Trophoblast cell (in vitro differentiated cells and primary cell): ENCODE measurements at regions not wholly inside any gene's neighbourhood (a gene's known extent, or its start where the extent isn't known, plus 50 kb on each side); places are given as distances from the start of the nearest gene placed in this dataset.
A peak's percentile ranks its signal among the peaks of the same experiment; 100 is the strongest.

Experiments
- DNase-seq, 2 donors: peaks; one replicate each; pipeline ENCODE4 v3.0.0-alpha.2; 2016
- H2AFZ ChIP-seq: 2 replicates; pipeline ENCODE4 v1.6.1; 2013; ENCODE audit warnings: low read length, moderate library complexity, mild to moderate bottlenecking; ENCODE audit not compliant: insufficient read depth, poor library complexity
- H2AK5ac ChIP-seq: 2 replicates; pipeline ENCODE4 v1.6.1; 2013; ENCODE audit warnings: mild to moderate bottlenecking, low read length
- H2BK120ac ChIP-seq: 2 replicates; pipeline ENCODE4 v1.6.1; 2013; ENCODE audit warnings: low read length, mild to moderate bottlenecking, moderate library complexity; ENCODE audit not compliant: insufficient read depth, poor library complexity
- H2BK12ac ChIP-seq: 2 replicates; pipeline ENCODE4 v1.6.1; 2013; ENCODE audit warnings: mild to moderate bottlenecking, low read length, moderate library complexity
- H2BK5ac ChIP-seq: 2 replicates; pipeline ENCODE4 v1.6.1; 2013; ENCODE audit warnings: low read length, low read depth, moderate library complexity, mild to moderate bottlenecking; ENCODE audit not compliant: poor library complexity
- H3K14ac ChIP-seq: 2 replicates; pipeline ENCODE4 v1.6.1; 2013; ENCODE audit warnings: mild to moderate bottlenecking, low read length
- H3K18ac ChIP-seq: 2 replicates; pipeline ENCODE4 v1.6.1; 2013; ENCODE audit warnings: mild to moderate bottlenecking, low read length
- H3K23ac ChIP-seq: 2 replicates; pipeline ENCODE4 v1.6.1; 2013; ENCODE audit warnings: low read length
- H3K27ac ChIP-seq: 2 replicates; pipeline ENCODE4 v1.5.1; 2013; ENCODE audit warnings: low read depth, mild to moderate bottlenecking, inconsistent platforms, low read length, moderate library complexity
- H3K27me3 ChIP-seq: 2 replicates; pipeline ENCODE4 v1.6.1; 2013; ENCODE audit warnings: inconsistent platforms, mild to moderate bottlenecking, low read length, moderate library complexity; ENCODE audit not compliant: insufficient read depth
- H3K36me3 ChIP-seq, 2 experiments: 1 replicate in 1 of 2; 2 replicates in 1 of 2; pipeline ENCODE4 v1.6.1; 2013; ENCODE audit warnings: low read length in 2 of 2, mild to moderate bottlenecking in 2 of 2, moderate library complexity in 1 of 2; ENCODE audit not compliant: insufficient read depth in 2 of 2, control insufficient read depth in 1 of 2
- H3K4ac ChIP-seq: 2 replicates; pipeline ENCODE4 v1.6.1; 2013; ENCODE audit warnings: low read depth, mild to moderate bottlenecking, low read length, moderate library complexity
- H3K4me1 ChIP-seq, 2 experiments: 1 replicate in 1 of 2; 2 replicates in 1 of 2; pipeline ENCODE4 v1.6.1; 2013; ENCODE audit warnings: low read length in 2 of 2, mild to moderate bottlenecking in 2 of 2, moderate library complexity in 1 of 2; ENCODE audit not compliant: insufficient read depth in 2 of 2, control insufficient read depth in 1 of 2
- H3K4me2 ChIP-seq: 2 replicates; pipeline ENCODE4 v1.6.1; 2013; ENCODE audit warnings: inconsistent platforms, mild to moderate bottlenecking, low read length, moderate library complexity
- H3K4me3 ChIP-seq: 2 replicates; pipeline ENCODE4 v1.5.1; 2013; ENCODE audit warnings: mild to moderate bottlenecking, low read depth, low read length, inconsistent platforms
- H3K79me1 ChIP-seq: one replicate; pipeline ENCODE4 v1.6.1; 2013; ENCODE audit warnings: low read length
- H3K79me2 ChIP-seq: 2 replicates; pipeline ENCODE4 v1.6.1; 2013; ENCODE audit warnings: low read length, mild to moderate bottlenecking; ENCODE audit not compliant: control insufficient read depth, insufficient read depth, poor library complexity
- H3K9ac ChIP-seq: 2 replicates; pipeline ENCODE4 v1.6.1; 2013; ENCODE audit warnings: mild to moderate bottlenecking, low read length
- H3K9me3 ChIP-seq: 2 replicates; pipeline ENCODE4 v1.6.1; 2013; ENCODE audit warnings: low read depth, mild to moderate bottlenecking, control low read depth, inconsistent platforms, low read length; ENCODE audit not compliant: insufficient read depth
- H4K12ac ChIP-seq: 2 replicates; pipeline ENCODE4 v1.6.1; 2013; ENCODE audit warnings: low read depth, mild to moderate bottlenecking, low read length, moderate library complexity
- H4K8ac ChIP-seq: 2 replicates; pipeline ENCODE4 v1.6.1; 2013; ENCODE audit warnings: low read depth, mild to moderate bottlenecking, low read length, moderate library complexity
- H4K91ac ChIP-seq: one replicate; pipeline ENCODE4 v1.6.1; 2013; ENCODE audit warnings: low read depth, mild to moderate bottlenecking, low read length, moderate library complexity
- WGBS: extraction: QIAGEN DNeasy Blood & Tissue Kit; methylation state at CpG from one replicate; pipeline ENCODE4 v1.1.7; 2013; ENCODE audit warnings: missing lambda C conversion rate; ENCODE audit not compliant: insufficient read length, insufficient coverage; ENCODE audit errors: extremely low coverage; 5-methylcytosine and 5-hydroxymethylcytosine counted together

GRCh38 chr3:27945229-27945628 lies 223.1 kb upstream of the EOMES start:
- Histone ChIP-seq H3K4me2 (no peak overlapping the region), H3K9ac (no peak overlapping the region), H3K36me3 (no peaks in the 10 kb centered on the region), H4K12ac (no peak overlapping the region), H2AFZ (no peak overlapping the region), H3K79me1 (no peaks in the 10 kb centered on the region), H3K4ac (no peak overlapping the region), H3K9me3 (peaks cover 2% of the 10 kb centered on the region), H2BK5ac (no peak overlapping the region), H3K27me3 (no peaks in the 10 kb centered on the region), H3K14ac (no peak overlapping the region), H2AK5ac (no peak overlapping the region), H4K8ac (no peak overlapping the region), H3K23ac (no peak overlapping the region), H3K18ac (no peak overlapping the region), H3K4me3 (peak overlapping the region; percentile 21), H4K91ac (no peak overlapping the region), H2BK120ac (no peak overlapping the region), H3K4me1 (peaks cover 0 to 2% of the 10 kb centered on the region in 2 experiments), H3K27ac (no peak overlapping the region), H3K79me2 (no peaks in the 10 kb centered on the region), H2BK12ac (no peak overlapping the region)
- no peak for DNase-seq
- WGBS: no CpG with 5 or more reads among the region's 4 CpGs

DNA sequence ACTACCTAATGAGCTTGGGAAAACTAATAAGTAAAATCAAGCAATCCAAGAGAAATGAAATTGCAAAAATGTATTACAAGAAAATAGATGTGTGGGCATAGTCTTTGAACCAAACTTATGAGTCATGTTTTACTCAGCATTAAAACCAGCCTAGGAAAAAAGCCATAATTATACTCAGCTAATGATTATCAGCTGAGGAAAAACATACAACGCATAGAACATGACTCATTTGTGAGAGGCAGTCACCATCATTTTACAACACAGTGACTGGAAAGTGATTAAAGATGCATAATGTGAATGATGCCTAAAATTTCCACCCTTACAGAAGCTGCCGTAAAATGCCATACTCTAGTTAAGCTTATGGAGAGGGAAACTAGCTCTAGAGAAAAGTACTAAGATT lies 238.0 kb upstream of the EOMES start:
- Histone ChIP-seq H3K18ac (no peak overlapping the region), H3K79me1 (no peaks in the 10 kb centered on the region), H4K12ac (no peak overlapping the region), H3K4ac (no peak overlapping the region), H3K14ac (no peak overlapping the region), H2BK12ac (no peak overlapping the region), H3K9ac (no peak overlapping the region), H2BK120ac (no peak overlapping the region), H3K79me2 (no peaks in the 10 kb centered on the region), H2BK5ac (no peak overlapping the region), H4K8ac (no peak overlapping the region), H3K23ac (no peak overlapping the region), H3K4me2 (no peak overlapping the region), H3K27me3 (no peaks in the 10 kb centered on the region), H3K36me3 (no peaks in the 10 kb centered on the region), H2AK5ac (no peak overlapping the region), H3K4me1 (no peaks in the 10 kb centered on the region), H3K4me3 (no peak overlapping the region), H4K91ac (no peak overlapping the region), H3K27ac (no peak overlapping the region), H3K9me3 (no peaks in the 10 kb centered on the region), H2AFZ (no peak overlapping the region)
- WGBS: no CpG with 5 or more reads among the region's 2 CpGs
- DNase-seq: no peak

DNA sequence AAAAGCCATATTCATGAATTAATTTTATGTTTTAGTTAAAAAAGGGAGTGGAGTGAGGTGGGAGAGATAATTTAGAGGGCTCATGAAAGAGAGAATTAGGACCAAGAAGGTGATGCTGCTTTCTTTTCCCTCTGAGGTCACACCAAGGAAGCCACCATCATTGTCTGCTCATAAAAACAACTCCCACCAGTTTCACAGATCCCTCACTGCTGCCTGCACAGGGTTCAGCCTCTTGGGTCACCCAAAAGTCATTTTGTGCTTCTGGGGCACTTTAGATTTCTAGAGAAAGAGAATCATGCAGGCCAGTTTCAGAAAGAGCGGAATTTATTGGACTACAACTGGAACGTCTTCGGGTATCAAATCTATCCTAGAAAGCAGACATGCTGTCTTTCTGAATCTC lies 241.4 kb upstream of the EOMES start:
- H3K27me3 ChIP-seq: no peaks in the 10 kb centered on the region
- no peak overlapping the region for H3K23ac ChIP-seq

DNA sequence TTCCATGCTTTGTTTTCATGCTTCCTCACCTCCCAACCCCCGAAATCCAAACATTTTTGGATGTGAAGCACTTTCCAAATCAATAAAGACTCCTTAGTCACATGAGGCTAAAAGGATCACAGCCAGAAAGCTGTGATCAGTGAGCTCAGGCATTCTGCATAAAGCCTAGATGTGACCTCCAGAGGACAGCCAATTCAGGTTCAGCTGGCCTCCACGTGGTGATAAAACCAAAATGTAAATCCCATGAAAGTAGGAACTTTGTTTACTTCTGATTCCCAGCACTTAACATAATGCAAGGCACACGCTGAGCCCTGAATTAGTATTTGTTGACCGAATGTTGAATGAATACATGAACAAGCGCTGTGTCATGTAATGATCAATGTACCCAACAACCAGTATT lies 249.5 kb upstream of the EOMES start:
- H3K79me2 ChIP-seq: no peaks in the 10 kb centered on the region
- DNase-seq: no peak
- H3K4me2 ChIP-seq: no peak overlapping the region
- H2BK5ac ChIP-seq: no peak overlapping the region
- no peak overlapping the region for H3K4me3 ChIP-seq
- H3K4me1 ChIP-seq: no peaks in the 10 kb centered on the region
- H2AK5ac ChIP-seq: no peak overlapping the region
- H3K4ac ChIP-seq: no peak overlapping the region
- H2AFZ ChIP-seq: no peak overlapping the region
- H3K79me1 ChIP-seq: no peaks in the 10 kb centered on the region
- H4K8ac ChIP-seq: no peak overlapping the region
- H4K91ac ChIP-seq: no peak overlapping the region
- no peak overlapping the region for H3K9ac ChIP-seq
- H2BK120ac ChIP-seq: no peak overlapping the region
- no peak overlapping the region for H3K14ac ChIP-seq
- no peaks in the 10 kb centered on the region for H3K36me3 ChIP-seq
- WGBS: no CpG with 5 or more reads among the region's 5 CpGs
- H2BK12ac ChIP-seq: no peak overlapping the region
- H4K12ac ChIP-seq: no peak overlapping the region
- no peaks in the 10 kb centered on the region for H3K27me3 ChIP-seq
- H3K18ac ChIP-seq: no peak overlapping the region
- no peak overlapping the region for H3K23ac ChIP-seq
- no peak overlapping the region for H3K27ac ChIP-seq
- no peaks in the 10 kb centered on the region for H3K9me3 ChIP-seq

More for the DNA sequence above, 241.4 kb upstream of the EOMES start:
- H4K12ac ChIP-seq: no peak overlapping the region
- no peaks in the 10 kb centered on the region for H3K9me3 ChIP-seq
- H2AFZ ChIP-seq: no peak overlapping the region
- H4K91ac ChIP-seq: no peak overlapping the region
- H3K36me3 ChIP-seq: no peaks in the 10 kb centered on the region
- WGBS: no CpG with 5 or more reads among the region's 3 CpGs
- no peak overlapping the region for H2AK5ac ChIP-seq
- no peak for DNase-seq
- no peak overlapping the region for H3K18ac ChIP-seq
- H4K8ac ChIP-seq: no peak overlapping the region
- no peak overlapping the region for H3K4me3 ChIP-seq
- no peaks in the 10 kb centered on the region for H3K79me2 ChIP-seq
- H3K9ac ChIP-seq: no peak overlapping the region
- H2BK12ac ChIP-seq: no peak overlapping the region
- H3K14ac ChIP-seq: no peak overlapping the region
- H3K4me1 ChIP-seq: no peaks in the 10 kb centered on the region
- H3K27ac ChIP-seq: no peak overlapping the region
- H3K79me1 ChIP-seq: no peaks in the 10 kb centered on the region
- H2BK5ac ChIP-seq: no peak overlapping the region
- no peak overlapping the region for H3K4ac ChIP-seq
- H3K4me2 ChIP-seq: no peak overlapping the region
- no peak overlapping the region for H2BK120ac ChIP-seq
